H1 (cell line): ENCODE measurements at regions not wholly inside any gene's neighbourhood (a gene's known extent, or its start where the extent isn't known, plus 50 kb on each side); places are given as distances from the start of the nearest gene placed in this dataset.

ENCODE experiments used
- CTCF ChIA-PET: fragments of 300-600 bp; sonication (Branson Sonifier 250); formaldehyde crosslinking; loops from one replicate; lab custom pipeline; 2021; ENCODE audit not compliant: partially characterized antibody; lab: Charles Lee
- POLR2A ChIA-PET: fragments of 300-600 bp; sonication (Branson Sonifier 250); formaldehyde crosslinking; loops from one replicate; lab custom pipeline; 2021; ENCODE audit warnings: inconsistent platforms; ENCODE audit not compliant: partially characterized antibody; lab: Charles Lee
- DNase-seq, 2 experiments: peaks; one replicate each; pipeline versions ENCODE4 v3.0.0 to v3.0.0-alpha.2; 2010 to 2022; ENCODE audit warnings: low spot score in 2 of 2, low read depth in 1 of 2, mixed read lengths in 1 of 2
- FAIRE-seq: peaks from 2 replicates; lab custom pipeline; 2011; peaks lifted over from hg19 to GRCh38; lab: Jason Lieb, UNC
- H2AFZ ChIP-seq: 2 replicates; pipeline ENCODE4 v1.8.1; 2012; ENCODE audit warnings: low read length, inconsistent platforms
- H2AK5ac ChIP-seq: 2 replicates; pipeline ENCODE4 v1.6.1; 2013; ENCODE audit warnings: low read depth, low read length
- H2BK120ac ChIP-seq: replicated peaks from 2 replicates; pipeline ENCODE3; 2013; ENCODE audit warnings: low read depth, low read length, inconsistent platforms
- H2BK12ac ChIP-seq: 2 replicates; pipeline ENCODE4 v1.6.1; 2013; ENCODE audit warnings: low read depth, low read length
- H2BK15ac ChIP-seq: 2 replicates; pipeline ENCODE4 v1.6.1; 2013; ENCODE audit warnings: low read length
- H2BK20ac ChIP-seq: 2 replicates; pipeline ENCODE4 v1.6.1; 2013; ENCODE audit warnings: low read length
- H2BK5ac ChIP-seq: 2 replicates; pipeline ENCODE4 v1.6.1; 2013; ENCODE audit warnings: low read depth, low read length
- H3K14ac ChIP-seq: 2 replicates; pipeline ENCODE4 v1.6.1; 2013; ENCODE audit warnings: inconsistent platforms; ENCODE audit not compliant: insufficient read length
- H3K18ac ChIP-seq: 2 replicates; pipeline ENCODE4 v1.6.1; 2013; ENCODE audit warnings: low read length; ENCODE audit errors: extremely low read depth
- H3K23ac ChIP-seq: 2 replicates; pipeline ENCODE4 v1.6.1; 2013; ENCODE audit warnings: inconsistent platforms; ENCODE audit not compliant: insufficient read length
- H3K23me2 ChIP-seq: 2 replicates; pipeline ENCODE4 v1.6.1; 2013; ENCODE audit warnings: low read depth, low read length
- H3K27ac ChIP-seq: 2 replicates; pipeline ENCODE4 v1.6.1; 2011; ENCODE audit warnings: low read depth, low read length, inconsistent platforms
- H3K27me3 ChIP-seq, 4 experiments: replicated peaks in 1 of 4; 1 replicate in 1 of 4; 2 replicates in 3 of 4; pipeline versions ENCODE4 v1.6.1 to v1.8.1; 2011 to 2013; ENCODE audit warnings: low read length in 3 of 4, mild to moderate bottlenecking in 3 of 4, inconsistent platforms in 2 of 4, mixed read lengths in 2 of 4, moderate library complexity in 1 of 4; ENCODE audit not compliant: control insufficient read depth in 3 of 4, insufficient read depth in 3 of 4; ENCODE audit errors: extremely low read depth in 1 of 4
- H3K36me3 ChIP-seq, 4 experiments: 2 replicates each; pipeline versions ENCODE4 v1.6.1 to v1.8.1; 2011 to 2013; ENCODE audit warnings: mild to moderate bottlenecking in 4 of 4, low read length in 3 of 4, moderate library complexity in 2 of 4, control low read depth in 1 of 4, inconsistent platforms in 1 of 4; ENCODE audit not compliant: insufficient read depth in 4 of 4, control insufficient read depth in 2 of 4
- H3K4ac ChIP-seq: replicated peaks from 2 replicates; pipeline ENCODE3; 2013; ENCODE audit warnings: low read length, low read depth, mixed read lengths, inconsistent platforms; ENCODE audit not compliant: insufficient read length
- H3K4me1 ChIP-seq, 4 experiments: replicated peaks in 1 of 4; 1 replicate in 1 of 4; 2 replicates in 3 of 4; pipeline versions ENCODE4 v1.6.1 to v1.8.1; 2011 to 2013; ENCODE audit warnings: low read length in 3 of 4, inconsistent platforms in 2 of 4, mixed read lengths in 1 of 4; ENCODE audit not compliant: insufficient read depth in 4 of 4, control insufficient read depth in 3 of 4
- H3K4me2 ChIP-seq, 2 experiments: 2 replicates each; pipeline versions ENCODE4 v1.6.1 to v1.8.1; 2011 to 2013; ENCODE audit warnings: low read depth in 2 of 2, low read length in 2 of 2, control low read depth in 1 of 2, inconsistent platforms in 1 of 2, mild to moderate bottlenecking in 1 of 2; ENCODE audit not compliant: insufficient read depth in 1 of 2
- H3K4me3 ChIP-seq, 4 experiments: fragments of 200-600, 300-600 bp in 1 of 4; sonication (generic), shearing (Covaris generic), sonication (Bioruptor Twin) in 1 of 4; 2 replicates each; pipeline versions ENCODE4 v1.5.1 to v1.8.1; 2011 to 2016; ENCODE audit warnings: low read length in 4 of 4, low read depth in 3 of 4, control low read depth in 2 of 4, inconsistent platforms in 2 of 4, mild to moderate bottlenecking in 2 of 4, mixed read lengths in 1 of 4, moderate library complexity in 1 of 4; ENCODE audit not compliant: insufficient read depth in 2 of 4; ENCODE audit errors: extremely low read depth in 1 of 4
- H3K56ac ChIP-seq: replicated peaks from 2 replicates; pipeline ENCODE3; 2013; ENCODE audit warnings: low read depth, mild to moderate bottlenecking, mixed read lengths, low read length, inconsistent platforms; ENCODE audit not compliant: insufficient read length
- H3K79me1 ChIP-seq: 2 replicates; pipeline ENCODE4 v1.6.1; 2013; ENCODE audit warnings: low read depth, low read length, control low read depth
- H3K79me2 ChIP-seq, 2 experiments: 2 replicates each; pipeline versions ENCODE4 v1.6.1 to v1.8.1; 2012 to 2013; ENCODE audit warnings: low read length in 2 of 2, mild to moderate bottlenecking in 2 of 2, inconsistent platforms in 1 of 2; ENCODE audit not compliant: insufficient read depth in 2 of 2, control insufficient read depth in 1 of 2
- H3K9ac ChIP-seq, 4 experiments: replicated peaks in 1 of 4; 1 replicate in 1 of 4; 2 replicates in 3 of 4; pipeline versions ENCODE4 v1.6.1 to v1.8.1; 2011 to 2013; ENCODE audit warnings: low read depth in 3 of 4, low read length in 3 of 4, control low read depth in 2 of 4, mild to moderate bottlenecking in 2 of 4, moderate library complexity in 2 of 4, inconsistent platforms in 1 of 4; ENCODE audit errors: extremely low read depth in 1 of 4
- H3K9me3 ChIP-seq, 2 experiments: 2 replicates each; pipeline versions ENCODE4 v1.6.1 to v1.8.1; 2012 to 2013; ENCODE audit warnings: mild to moderate bottlenecking in 2 of 2, moderate library complexity in 2 of 2, control low read depth in 1 of 2, inconsistent platforms in 1 of 2, low read depth in 1 of 2, low read length in 1 of 2, mixed read lengths in 1 of 2; ENCODE audit not compliant: insufficient read depth in 2 of 2
- H4K20me1 ChIP-seq, 2 experiments: replicated peaks in 1 of 2; 2 replicates each; pipeline versions ENCODE3 to v1.8.1; 2011 to 2013; ENCODE audit warnings: inconsistent platforms in 2 of 2, low read length in 2 of 2, mild to moderate bottlenecking in 1 of 2; ENCODE audit not compliant: insufficient read depth in 2 of 2, control insufficient read depth in 1 of 2
- H4K5ac ChIP-seq: 2 replicates; pipeline ENCODE4 v1.6.1; 2013; ENCODE audit warnings: low read length, low read depth, mixed read lengths, inconsistent platforms; ENCODE audit not compliant: insufficient read length
- H4K8ac ChIP-seq: 2 replicates; pipeline ENCODE4 v1.8.0; 2013; ENCODE audit warnings: mild to moderate bottlenecking, moderate library complexity, low read length, inconsistent platforms; ENCODE audit not compliant: insufficient read depth; ENCODE audit errors: extremely low read depth
- H4K91ac ChIP-seq: replicated peaks from 2 replicates; pipeline ENCODE3; 2013; ENCODE audit warnings: low read length, mixed read lengths, inconsistent platforms; ENCODE audit not compliant: insufficient read length
- CBX8 ChIP-seq: fragments of 300-800, 300-1000 bp; sonication (generic); IDR thresholded peaks from 2 replicates; pipeline ENCODE4 v1.7.1; 2016; ENCODE audit warnings: low read depth, low read length, borderline replicate concordance
- GABPA ChIP-seq: IDR thresholded peaks from 2 replicates; pipeline ENCODE4 v1.6.1; 2011; ENCODE audit warnings: mild to moderate bottlenecking, low read length, moderate library complexity, borderline replicate concordance; ENCODE audit not compliant: insufficient read depth
- KDM1A ChIP-seq: fragments of 200-600, 300-600 bp; sonication (generic); IDR thresholded peaks from 2 replicates; pipeline ENCODE4 v1.7.1; 2016; ENCODE audit warnings: mild to moderate bottlenecking, low read length, borderline replicate concordance
- PHF8 ChIP-seq: fragments of 200-600 bp; sonication (generic); conservative IDR thresholded peaks from 2 replicates; pipeline ENCODE4 v1.7.1; 2012; ENCODE audit warnings: low read depth, mild to moderate bottlenecking, inconsistent platforms, low read length, moderate library complexity
- WGBS, 2 experiments: shearing (Covaris generic) in 1 of 2; methylation state at CpG; one replicate each; pipeline versions ENCODE4 v1.1.6 to v1.1.7; 2013 to 2015; ENCODE audit warnings: low lambda C conversion rate in 2 of 2, mixed read lengths in 2 of 2, inconsistent platforms in 1 of 2, low coverage in 1 of 2, missing lambda C conversion rate in 1 of 2; ENCODE audit not compliant: insufficient replicate concordance in 2 of 2, insufficient coverage in 1 of 2, insufficient read length in 1 of 2; ENCODE audit errors: extremely low coverage in 1 of 2, missing lambda C conversion rate in 1 of 2; 5-methylcytosine and 5-hydroxymethylcytosine counted together

DNA sequence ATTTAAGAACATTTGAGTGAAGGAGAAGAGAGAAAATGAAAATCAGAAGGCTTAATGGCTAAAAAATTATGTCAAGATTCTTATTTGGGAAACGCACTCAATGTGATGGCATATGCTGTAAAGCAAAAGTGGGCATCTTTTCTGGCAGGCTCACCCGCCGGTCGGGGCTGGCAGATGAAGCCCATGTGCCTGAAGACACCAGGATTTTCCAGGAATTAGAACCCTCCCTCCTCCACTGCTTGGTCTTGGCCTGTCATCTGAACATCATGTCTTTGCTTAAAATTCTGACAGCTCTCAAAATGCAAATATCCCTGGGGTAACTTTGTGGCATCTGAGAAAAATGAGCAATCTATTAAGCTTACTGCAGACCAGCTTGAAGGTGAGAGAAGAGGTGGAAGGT lies 337.9 kb downstream of the IRX1 start:
- Histone ChIP-seq H3K23ac (no peak overlapping the region), H3K79me1 (no peaks in the 10 kb centered on the region), H4K91ac (no peak overlapping the region), H2BK120ac (no peak overlapping the region), H3K36me3 (no peaks in the 10 kb centered on the region), H3K4me3 (no peak overlapping the region), H3K18ac (no peak overlapping the region), H3K79me2 (no peaks in the 10 kb centered on the region), H3K4ac (no peak overlapping the region), H4K5ac (no peak overlapping the region), H3K4me1 (no peaks in the 10 kb centered on the region), H2BK5ac (no peak overlapping the region), H2BK20ac (no peak overlapping the region), H3K27me3 (no peaks in the 10 kb centered on the region), H3K9ac (no peak overlapping the region), H3K27ac (no peak overlapping the region), H3K4me2 (no peak overlapping the region), H2BK12ac (no peak overlapping the region), H2BK15ac (no peak overlapping the region), H3K9me3 (no peaks in the 10 kb centered on the region), H3K23me2 (no peaks in the 10 kb centered on the region; the same call in 1 of the 2 replicates), H3K56ac (no peak overlapping the region), H2AK5ac (no peak overlapping the region), H2AFZ (0 out of 2 replicates have a peak overlapping the region, but pooled peaks have one; percentile 22), H4K20me1 (no peaks in the 10 kb centered on the region), H3K14ac (no peak overlapping the region), H4K8ac (no peak overlapping the region)
- FAIRE-seq, result no peak
- ChIA-PET CTCF (interaction anchor here (0.6 kb wide), 1 partner anchor 443 kb away, joined by 3 read pairs; no protein-coding TSS in a partner anchor), POLR2A (no interaction called here)
- 87% methylated on average over 4 of the region's 4 CpGs; no CpG with 5 or more reads in 1 of the 2 experiments for WGBS, 2 experiments
- no peak for DNase-seq
- TF ChIP-seq CBX8, result no peak
- no peak for TF ChIP-seq GABPA
- TF ChIP-seq KDM1A, result no peak
- TF ChIP-seq PHF8, result no peak
